ENCODE measurements at regions not wholly inside any gene's neighbourhood (a gene's known extent, or its start where the extent isn't known, plus 50 kb on each side); places are given as distances from the start of the nearest gene placed in this dataset.

DNA sequence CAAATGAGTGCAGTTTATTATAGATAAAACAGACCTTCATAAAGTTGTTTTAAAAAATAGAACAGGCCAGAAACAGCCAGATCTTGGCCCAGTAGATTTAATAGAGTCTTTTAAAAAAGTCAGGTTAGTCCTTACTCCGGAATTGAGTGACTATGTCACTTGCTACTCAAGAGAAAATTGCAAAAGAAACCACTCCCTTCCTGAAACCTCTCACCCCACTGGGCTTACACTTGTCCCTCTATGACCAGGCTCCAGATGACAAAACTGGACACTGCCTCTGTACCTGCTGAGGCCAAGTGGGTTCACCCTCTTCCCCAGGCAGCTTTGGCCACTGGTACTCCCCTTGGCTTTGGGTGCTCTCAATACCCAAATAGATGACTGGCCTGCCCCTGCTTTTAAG lies 357.2 kb upstream of the TRPC7 start:
- TF ChIP-seq, protein P1, sequence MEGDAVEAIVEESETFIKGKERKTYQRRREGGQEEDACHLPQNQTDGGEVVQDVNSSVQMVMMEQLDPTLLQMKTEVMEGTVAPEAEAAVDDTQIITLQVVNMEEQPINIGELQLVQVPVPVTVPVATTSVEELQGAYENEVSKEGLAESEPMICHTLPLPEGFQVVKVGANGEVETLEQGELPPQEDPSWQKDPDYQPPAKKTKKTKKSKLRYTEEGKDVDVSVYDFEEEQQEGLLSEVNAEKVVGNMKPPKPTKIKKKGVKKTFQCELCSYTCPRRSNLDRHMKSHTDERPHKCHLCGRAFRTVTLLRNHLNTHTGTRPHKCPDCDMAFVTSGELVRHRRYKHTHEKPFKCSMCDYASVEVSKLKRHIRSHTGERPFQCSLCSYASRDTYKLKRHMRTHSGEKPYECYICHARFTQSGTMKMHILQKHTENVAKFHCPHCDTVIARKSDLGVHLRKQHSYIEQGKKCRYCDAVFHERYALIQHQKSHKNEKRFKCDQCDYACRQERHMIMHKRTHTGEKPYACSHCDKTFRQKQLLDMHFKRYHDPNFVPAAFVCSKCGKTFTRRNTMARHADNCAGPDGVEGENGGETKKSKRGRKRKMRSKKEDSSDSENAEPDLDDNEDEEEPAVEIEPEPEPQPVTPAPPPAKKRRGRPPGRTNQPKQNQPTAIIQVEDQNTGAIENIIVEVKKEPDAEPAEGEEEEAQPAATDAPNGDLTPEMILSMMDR (tag by site-specific recombination; IDR thresholded peaks at IDR 0.05): no peak
- TF ChIP-seq ZNF148 (tag by site-specific recombination; IDR thresholded peaks at IDR 0.05; ENCODE audit: borderline replicate concordance) (no peak), MEIS1 (CRISPR knock-in tag; IDR thresholded peaks at IDR 0.05; ENCODE audit: borderline replicate concordance) (no peak), ZNF514 (tag by site-specific recombination; IDR thresholded peaks at IDR 0.05) (no peak), ZBTB20 (tag by site-specific recombination; IDR thresholded peaks at IDR 0.05) (no peak), ZBTB10 (tag by site-specific recombination; IDR thresholded peaks at IDR 0.05) (no peak)
- TF ChIP-seq, protein P2, sequence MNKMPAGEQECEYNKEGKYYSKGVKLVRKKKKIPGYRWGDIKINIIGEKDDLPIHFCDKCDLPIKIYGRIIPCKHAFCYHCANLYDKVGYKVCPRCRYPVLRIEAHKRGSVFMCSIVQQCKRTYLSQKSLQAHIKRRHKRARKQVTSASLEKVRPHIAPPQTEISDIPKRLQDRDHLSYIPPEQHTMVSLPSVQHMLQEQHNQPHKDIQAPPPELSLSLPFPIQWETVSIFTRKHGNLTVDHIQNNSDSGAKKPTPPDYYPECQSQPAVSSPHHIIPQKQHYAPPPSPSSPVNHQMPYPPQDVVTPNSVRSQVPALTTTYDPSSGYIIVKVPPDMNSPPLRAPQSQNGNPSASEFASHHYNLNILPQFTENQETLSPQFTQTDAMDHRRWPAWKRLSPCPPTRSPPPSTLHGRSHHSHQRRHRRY (tag by site-specific recombination; IDR thresholded peaks at IDR 0.05): no peak
- TF ChIP-seq, protein P3, sequence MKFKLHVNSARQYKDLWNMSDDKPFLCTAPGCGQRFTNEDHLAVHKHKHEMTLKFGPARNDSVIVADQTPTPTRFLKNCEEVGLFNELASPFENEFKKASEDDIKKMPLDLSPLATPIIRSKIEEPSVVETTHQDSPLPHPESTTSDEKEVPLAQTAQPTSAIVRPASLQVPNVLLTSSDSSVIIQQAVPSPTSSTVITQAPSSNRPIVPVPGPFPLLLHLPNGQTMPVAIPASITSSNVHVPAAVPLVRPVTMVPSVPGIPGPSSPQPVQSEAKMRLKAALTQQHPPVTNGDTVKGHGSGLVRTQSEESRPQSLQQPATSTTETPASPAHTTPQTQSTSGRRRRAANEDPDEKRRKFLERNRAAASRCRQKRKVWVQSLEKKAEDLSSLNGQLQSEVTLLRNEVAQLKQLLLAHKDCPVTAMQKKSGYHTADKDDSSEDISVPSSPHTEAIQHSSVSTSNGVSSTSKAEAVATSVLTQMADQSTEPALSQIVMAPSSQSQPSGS (tag by site-specific recombination; IDR thresholded peaks at IDR 0.05; ENCODE audit: low read depth): no peak

Data from HEK293 (cell line).